ENCODE measurements at regions not wholly inside any gene's neighbourhood (a gene's known extent, or its start where the extent isn't known, plus 50 kb on each side); places are given as distances from the start of the nearest gene placed in this dataset.
"Not testable (repeated sequence)": the region's sequence is repeated elsewhere in the genome, so short reads cannot be mapped to it uniquely, and the experiment has no call there.

- no peak overlapping the region for H3K4me3 ChIP-seq (ENCODE audit: extremely low read depth, insufficient read depth, low read length, poor library complexity, severe bottlenecking)
- H3K36me3 ChIP-seq (ENCODE audit: control insufficient read depth, insufficient read depth, low read length): no peaks in the 10 kb centered on the region
- no peaks in the 10 kb centered on the region for H3K4me1 ChIP-seq (ENCODE audit: control insufficient read depth, insufficient read depth, low read length, poor library complexity, severe bottlenecking)
- no peak overlapping the region for H3K27ac ChIP-seq (ENCODE audit: low read depth, low read length, severe bottlenecking)
- H3K9me3 ChIP-seq (ENCODE audit: control insufficient read depth, low read length): no peaks in the 10 kb centered on the region
These were observed 87.9 kb upstream of the TRPC7 start for GRCh38 chr5:136453199-136453598.

GRCh38 chr5:136447576-136447975 lies 82.2 kb upstream of the TRPC7 start:
- not testable (repeated sequence) for H3K36me3 ChIP-seq (ENCODE audit: control insufficient read depth, insufficient read depth, low read length); H3K9me3 ChIP-seq (ENCODE audit: control insufficient read depth, low read length); H3K27ac ChIP-seq (ENCODE audit: low read depth, low read length, severe bottlenecking); H3K4me3 ChIP-seq (ENCODE audit: extremely low read depth, insufficient read depth, low read length, poor library complexity, severe bottlenecking); H3K4me1 ChIP-seq (ENCODE audit: control insufficient read depth, insufficient read depth, low read length, poor library complexity, severe bottlenecking)
- 100% methylated on average over 1 of the region's 2 CpGs for WGBS, 2 experiments (ENCODE audit: insufficient coverage in 2 of 2)

GRCh38 chr5:136446565-136446964 lies 81.2 kb upstream of the TRPC7 start:
- WGBS, 2 experiments (ENCODE audit: insufficient coverage in 2 of 2): 80 to 100% methylated on average over 1 to 2 of the region's 6 CpGs
- Histone ChIP-seq H3K36me3 (ENCODE audit: control insufficient read depth, insufficient read depth, low read length) (no peaks in the 10 kb centered on the region), H3K27ac (ENCODE audit: low read depth, low read length, severe bottlenecking) (no peak overlapping the region), H3K4me3 (ENCODE audit: extremely low read depth, insufficient read depth, low read length, poor library complexity, severe bottlenecking) (no peak overlapping the region), H3K4me1 (ENCODE audit: control insufficient read depth, insufficient read depth, low read length, poor library complexity, severe bottlenecking) (no peaks in the 10 kb centered on the region), H3K9me3 (ENCODE audit: control insufficient read depth, low read length) (peaks cover 8% of the 10 kb centered on the region)

DNA sequence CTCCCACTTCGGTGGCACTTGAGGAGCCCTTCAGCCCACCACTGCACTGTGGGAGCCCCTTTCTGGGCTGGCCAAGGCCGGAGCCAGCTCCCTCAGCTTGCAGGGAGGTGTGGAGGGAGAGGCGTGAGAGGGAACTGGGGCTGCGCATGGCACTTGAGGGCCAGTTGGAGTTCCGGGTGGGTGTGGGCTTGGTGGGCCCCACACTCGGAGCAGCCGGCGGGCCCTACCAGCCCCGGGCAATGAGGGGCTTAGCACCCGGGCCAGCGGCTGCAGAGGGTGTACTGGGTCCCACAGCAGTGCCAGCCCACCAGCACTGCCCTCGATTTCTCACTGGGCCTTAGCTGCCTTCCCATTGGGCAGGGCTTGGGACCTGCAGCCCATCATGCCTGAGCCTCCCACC lies 78.8 kb upstream of the TRPC7 start:
- H3K36me3 ChIP-seq (ENCODE audit: control insufficient read depth, insufficient read depth, low read length); H3K4me3 ChIP-seq (ENCODE audit: extremely low read depth, insufficient read depth, low read length, poor library complexity, severe bottlenecking); H3K27ac ChIP-seq (ENCODE audit: low read depth, low read length, severe bottlenecking); H3K4me1 ChIP-seq (ENCODE audit: control insufficient read depth, insufficient read depth, low read length, poor library complexity, severe bottlenecking); H3K9me3 ChIP-seq (ENCODE audit: control insufficient read depth, low read length): not testable (repeated sequence)
- 97% methylated on average over 10 to 11 of the region's 12 CpGs for WGBS, 2 experiments (ENCODE audit: insufficient coverage in 2 of 2)

DNA sequence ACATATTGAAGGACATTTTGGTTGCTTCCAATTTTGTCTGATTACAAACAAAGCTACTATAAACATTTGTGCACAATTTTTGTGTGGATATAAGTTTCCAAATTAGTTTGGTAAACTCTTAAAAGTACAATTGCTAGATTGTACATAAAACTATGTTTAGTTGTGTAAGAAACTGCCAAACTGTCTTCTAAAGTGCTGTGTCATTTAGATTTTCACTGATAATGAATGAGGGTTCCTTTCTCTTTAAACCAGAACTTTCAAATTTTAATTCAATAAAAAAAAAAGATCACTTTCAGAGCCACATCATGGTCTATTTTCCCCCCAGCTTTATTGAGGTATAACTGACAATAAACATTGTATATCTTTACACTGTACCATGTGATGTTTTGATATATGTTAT lies 74.0 kb upstream of the TRPC7 start:
- no peaks in the 10 kb centered on the region for H3K4me1 ChIP-seq (ENCODE audit: control insufficient read depth, insufficient read depth, low read length, poor library complexity, severe bottlenecking)

GRCh38 chr5:136435946-136436543 lies 70.7 kb upstream of the TRPC7 start:
- WGBS, 2 experiments (ENCODE audit: insufficient coverage in 2 of 2): 87 to 96% methylated on average over 3 to 4 of the region's 6 CpGs
- H3K4me1 ChIP-seq (ENCODE audit: control insufficient read depth, insufficient read depth, low read length, poor library complexity, severe bottlenecking): no peaks in the 10 kb centered on the region
- H3K4me3 ChIP-seq (ENCODE audit: extremely low read depth, insufficient read depth, low read length, poor library complexity, severe bottlenecking): no peak overlapping the region
- H3K9me3 ChIP-seq (ENCODE audit: control insufficient read depth, low read length): no peaks in the 10 kb centered on the region
- no peak overlapping the region for H3K27ac ChIP-seq (ENCODE audit: low read depth, low read length, severe bottlenecking)
- H3K36me3 ChIP-seq (ENCODE audit: control insufficient read depth, insufficient read depth, low read length): no peaks in the 10 kb centered on the region

More for the DNA sequence above, 74.0 kb upstream of the TRPC7 start:
- Histone ChIP-seq H3K27ac (ENCODE audit: low read depth, low read length, severe bottlenecking) (no peak overlapping the region), H3K4me3 (ENCODE audit: extremely low read depth, insufficient read depth, low read length, poor library complexity, severe bottlenecking) (no peak overlapping the region), H3K9me3 (ENCODE audit: control insufficient read depth, low read length) (no peaks in the 10 kb centered on the region), H3K36me3 (ENCODE audit: control insufficient read depth, insufficient read depth, low read length) (no peaks in the 10 kb centered on the region)

- H3K4me1 ChIP-seq (ENCODE audit: control insufficient read depth, insufficient read depth, low read length, poor library complexity, severe bottlenecking): no peaks in the 10 kb centered on the region
- no peak overlapping the region for H3K27ac ChIP-seq (ENCODE audit: low read depth, low read length, severe bottlenecking)
- H3K36me3 ChIP-seq (ENCODE audit: control insufficient read depth, insufficient read depth, low read length): no peaks in the 10 kb centered on the region
- no peaks in the 10 kb centered on the region for H3K9me3 ChIP-seq (ENCODE audit: control insufficient read depth, low read length)
- WGBS, 2 experiments (ENCODE audit: insufficient coverage in 2 of 2): 100% methylated on average over 1 of the region's 3 CpGs; no CpG with 5 or more reads in 1 of the 2 experiments
- H3K4me3 ChIP-seq (ENCODE audit: extremely low read depth, insufficient read depth, low read length, poor library complexity, severe bottlenecking): no peak overlapping the region
These were observed 69.5 kb upstream of the TRPC7 start for GRCh38 chr5:136434795-136435194.

DNA sequence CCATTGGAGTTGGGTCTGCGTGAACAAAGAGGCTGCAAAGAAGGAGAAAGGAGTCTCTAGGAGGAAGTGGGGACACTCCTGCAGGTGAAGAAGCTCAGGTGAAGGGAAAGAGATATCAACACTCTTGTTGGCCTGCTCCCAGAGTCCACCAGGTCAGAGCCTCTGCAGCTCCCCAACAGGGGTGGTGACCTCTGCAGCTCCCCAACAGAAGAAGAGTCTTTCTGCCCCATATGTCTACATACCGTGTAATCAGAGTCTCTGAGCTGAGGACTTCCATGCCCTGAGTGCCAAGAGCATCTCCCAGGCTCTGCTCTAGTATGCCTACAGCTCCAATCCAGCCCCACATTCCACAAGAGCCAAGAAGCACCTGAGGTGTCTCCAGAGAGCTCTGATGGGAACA lies 67.4 kb upstream of the TRPC7 start:
- Histone ChIP-seq H3K27ac (ENCODE audit: low read depth, low read length, severe bottlenecking) (no peak overlapping the region), H3K4me3 (ENCODE audit: extremely low read depth, insufficient read depth, low read length, poor library complexity, severe bottlenecking) (no peak overlapping the region), H3K4me1 (ENCODE audit: control insufficient read depth, insufficient read depth, low read length, poor library complexity, severe bottlenecking) (no peaks in the 10 kb centered on the region), H3K36me3 (ENCODE audit: control insufficient read depth, insufficient read depth, low read length) (no peaks in the 10 kb centered on the region), H3K9me3 (ENCODE audit: control insufficient read depth, low read length) (no peaks in the 10 kb centered on the region)
- WGBS, 2 experiments (ENCODE audit: insufficient coverage in 2 of 2): 93 to 100% methylated on average over 2 of the region's 2 CpGs

DNA sequence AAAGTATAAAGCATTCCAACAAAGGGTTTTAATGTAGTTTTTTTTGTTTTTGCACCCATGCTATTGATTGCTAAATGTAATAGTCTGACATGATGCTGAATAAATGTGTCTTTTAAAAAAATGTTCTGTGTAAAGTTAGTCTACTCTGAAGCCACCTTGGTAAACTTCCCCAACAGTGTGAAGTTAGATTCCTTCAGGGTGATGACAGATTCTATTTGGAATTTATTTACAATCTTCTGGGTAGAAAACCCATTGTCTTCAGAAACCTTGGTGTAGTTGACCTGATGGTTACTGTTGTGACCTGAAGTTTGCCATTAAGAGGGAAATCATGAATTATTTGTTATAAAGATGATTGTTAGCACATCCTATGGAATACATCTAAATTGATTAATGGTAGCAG lies 64.7 kb upstream of the TRPC7 start:
- Histone ChIP-seq H3K36me3 (ENCODE audit: control insufficient read depth, insufficient read depth, low read length) (no peaks in the 10 kb centered on the region), H3K9me3 (ENCODE audit: control insufficient read depth, low read length) (no peaks in the 10 kb centered on the region), H3K27ac (ENCODE audit: low read depth, low read length, severe bottlenecking) (no peak overlapping the region), H3K4me3 (ENCODE audit: extremely low read depth, insufficient read depth, low read length, poor library complexity, severe bottlenecking) (no peak overlapping the region), H3K4me1 (ENCODE audit: control insufficient read depth, insufficient read depth, low read length, poor library complexity, severe bottlenecking) (no peaks in the 10 kb centered on the region)

GRCh38 chr5:136427426-136427825 lies 62.1 kb upstream of the TRPC7 start:
- Histone ChIP-seq H3K4me3 (ENCODE audit: extremely low read depth, insufficient read depth, low read length, poor library complexity, severe bottlenecking) (no peak overlapping the region), H3K36me3 (ENCODE audit: control insufficient read depth, insufficient read depth, low read length) (no peaks in the 10 kb centered on the region), H3K4me1 (ENCODE audit: control insufficient read depth, insufficient read depth, low read length, poor library complexity, severe bottlenecking) (no peaks in the 10 kb centered on the region), H3K27ac (ENCODE audit: low read depth, low read length, severe bottlenecking) (no peak overlapping the region), H3K9me3 (ENCODE audit: control insufficient read depth, low read length) (no peaks in the 10 kb centered on the region)
- 92 to 100% methylated on average over 1 to 2 of the region's 2 CpGs for WGBS, 2 experiments (ENCODE audit: insufficient coverage in 2 of 2)

DNA sequence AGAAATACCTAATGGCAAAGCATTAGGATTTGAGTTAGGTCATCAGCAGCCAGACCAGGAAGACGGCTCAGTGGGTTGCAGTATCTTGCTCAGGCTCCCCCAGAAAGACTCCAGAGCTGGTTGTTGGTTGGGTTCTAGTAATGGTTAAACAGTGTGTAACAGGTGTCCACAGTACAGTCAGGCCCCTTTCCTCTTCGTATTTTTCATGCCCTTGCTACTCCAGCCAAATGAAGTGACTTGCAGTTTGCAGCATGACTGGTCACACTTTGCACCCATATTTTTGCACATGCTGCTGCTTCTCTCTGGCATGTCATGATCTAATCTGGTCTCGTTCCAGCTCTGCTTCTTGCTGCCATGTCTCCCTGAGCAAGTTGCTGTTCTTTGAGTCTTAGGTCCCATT lies 60.6 kb upstream of the TRPC7 start:
- H3K36me3 ChIP-seq (ENCODE audit: control insufficient read depth, insufficient read depth, low read length): no peaks in the 10 kb centered on the region
- H3K4me3 ChIP-seq (ENCODE audit: extremely low read depth, insufficient read depth, low read length, poor library complexity, severe bottlenecking): no peak overlapping the region
- no peaks in the 10 kb centered on the region for H3K4me1 ChIP-seq (ENCODE audit: control insufficient read depth, insufficient read depth, low read length, poor library complexity, severe bottlenecking)
- WGBS, 2 experiments (ENCODE audit: insufficient coverage in 2 of 2): 79 to 93% methylated on average over 3 of the region's 3 CpGs
- no peak overlapping the region for H3K27ac ChIP-seq (ENCODE audit: low read depth, low read length, severe bottlenecking)
- no peaks in the 10 kb centered on the region for H3K9me3 ChIP-seq (ENCODE audit: control insufficient read depth, low read length)
